ENCODE measurements at regions not wholly inside any gene's neighbourhood (a gene's known extent, or its start where the extent isn't known, plus 50 kb on each side); places are given as distances from the start of the nearest gene placed in this dataset.

DNA sequence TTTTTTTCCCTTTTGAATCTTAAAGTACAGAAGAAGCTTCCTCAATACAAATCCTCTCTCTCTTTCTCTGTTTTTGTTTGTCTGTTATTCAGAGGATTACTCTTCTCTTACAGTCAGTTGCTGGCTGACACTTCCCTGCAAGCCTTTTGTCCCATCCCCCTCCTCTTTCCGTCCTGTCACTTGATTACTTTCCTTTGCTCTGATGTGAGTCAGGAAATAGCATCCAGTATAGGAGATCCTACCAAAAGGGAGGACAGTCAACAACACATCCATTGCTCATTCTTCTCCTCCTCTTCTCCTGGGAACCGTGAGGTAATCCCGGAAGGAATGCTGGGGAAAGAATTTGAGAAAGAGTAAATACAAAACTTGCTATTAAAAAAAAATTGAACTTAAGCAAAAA lies 79.3 kb upstream of the SCN7A start (continued):
- TF ChIP-seq, protein P1, sequence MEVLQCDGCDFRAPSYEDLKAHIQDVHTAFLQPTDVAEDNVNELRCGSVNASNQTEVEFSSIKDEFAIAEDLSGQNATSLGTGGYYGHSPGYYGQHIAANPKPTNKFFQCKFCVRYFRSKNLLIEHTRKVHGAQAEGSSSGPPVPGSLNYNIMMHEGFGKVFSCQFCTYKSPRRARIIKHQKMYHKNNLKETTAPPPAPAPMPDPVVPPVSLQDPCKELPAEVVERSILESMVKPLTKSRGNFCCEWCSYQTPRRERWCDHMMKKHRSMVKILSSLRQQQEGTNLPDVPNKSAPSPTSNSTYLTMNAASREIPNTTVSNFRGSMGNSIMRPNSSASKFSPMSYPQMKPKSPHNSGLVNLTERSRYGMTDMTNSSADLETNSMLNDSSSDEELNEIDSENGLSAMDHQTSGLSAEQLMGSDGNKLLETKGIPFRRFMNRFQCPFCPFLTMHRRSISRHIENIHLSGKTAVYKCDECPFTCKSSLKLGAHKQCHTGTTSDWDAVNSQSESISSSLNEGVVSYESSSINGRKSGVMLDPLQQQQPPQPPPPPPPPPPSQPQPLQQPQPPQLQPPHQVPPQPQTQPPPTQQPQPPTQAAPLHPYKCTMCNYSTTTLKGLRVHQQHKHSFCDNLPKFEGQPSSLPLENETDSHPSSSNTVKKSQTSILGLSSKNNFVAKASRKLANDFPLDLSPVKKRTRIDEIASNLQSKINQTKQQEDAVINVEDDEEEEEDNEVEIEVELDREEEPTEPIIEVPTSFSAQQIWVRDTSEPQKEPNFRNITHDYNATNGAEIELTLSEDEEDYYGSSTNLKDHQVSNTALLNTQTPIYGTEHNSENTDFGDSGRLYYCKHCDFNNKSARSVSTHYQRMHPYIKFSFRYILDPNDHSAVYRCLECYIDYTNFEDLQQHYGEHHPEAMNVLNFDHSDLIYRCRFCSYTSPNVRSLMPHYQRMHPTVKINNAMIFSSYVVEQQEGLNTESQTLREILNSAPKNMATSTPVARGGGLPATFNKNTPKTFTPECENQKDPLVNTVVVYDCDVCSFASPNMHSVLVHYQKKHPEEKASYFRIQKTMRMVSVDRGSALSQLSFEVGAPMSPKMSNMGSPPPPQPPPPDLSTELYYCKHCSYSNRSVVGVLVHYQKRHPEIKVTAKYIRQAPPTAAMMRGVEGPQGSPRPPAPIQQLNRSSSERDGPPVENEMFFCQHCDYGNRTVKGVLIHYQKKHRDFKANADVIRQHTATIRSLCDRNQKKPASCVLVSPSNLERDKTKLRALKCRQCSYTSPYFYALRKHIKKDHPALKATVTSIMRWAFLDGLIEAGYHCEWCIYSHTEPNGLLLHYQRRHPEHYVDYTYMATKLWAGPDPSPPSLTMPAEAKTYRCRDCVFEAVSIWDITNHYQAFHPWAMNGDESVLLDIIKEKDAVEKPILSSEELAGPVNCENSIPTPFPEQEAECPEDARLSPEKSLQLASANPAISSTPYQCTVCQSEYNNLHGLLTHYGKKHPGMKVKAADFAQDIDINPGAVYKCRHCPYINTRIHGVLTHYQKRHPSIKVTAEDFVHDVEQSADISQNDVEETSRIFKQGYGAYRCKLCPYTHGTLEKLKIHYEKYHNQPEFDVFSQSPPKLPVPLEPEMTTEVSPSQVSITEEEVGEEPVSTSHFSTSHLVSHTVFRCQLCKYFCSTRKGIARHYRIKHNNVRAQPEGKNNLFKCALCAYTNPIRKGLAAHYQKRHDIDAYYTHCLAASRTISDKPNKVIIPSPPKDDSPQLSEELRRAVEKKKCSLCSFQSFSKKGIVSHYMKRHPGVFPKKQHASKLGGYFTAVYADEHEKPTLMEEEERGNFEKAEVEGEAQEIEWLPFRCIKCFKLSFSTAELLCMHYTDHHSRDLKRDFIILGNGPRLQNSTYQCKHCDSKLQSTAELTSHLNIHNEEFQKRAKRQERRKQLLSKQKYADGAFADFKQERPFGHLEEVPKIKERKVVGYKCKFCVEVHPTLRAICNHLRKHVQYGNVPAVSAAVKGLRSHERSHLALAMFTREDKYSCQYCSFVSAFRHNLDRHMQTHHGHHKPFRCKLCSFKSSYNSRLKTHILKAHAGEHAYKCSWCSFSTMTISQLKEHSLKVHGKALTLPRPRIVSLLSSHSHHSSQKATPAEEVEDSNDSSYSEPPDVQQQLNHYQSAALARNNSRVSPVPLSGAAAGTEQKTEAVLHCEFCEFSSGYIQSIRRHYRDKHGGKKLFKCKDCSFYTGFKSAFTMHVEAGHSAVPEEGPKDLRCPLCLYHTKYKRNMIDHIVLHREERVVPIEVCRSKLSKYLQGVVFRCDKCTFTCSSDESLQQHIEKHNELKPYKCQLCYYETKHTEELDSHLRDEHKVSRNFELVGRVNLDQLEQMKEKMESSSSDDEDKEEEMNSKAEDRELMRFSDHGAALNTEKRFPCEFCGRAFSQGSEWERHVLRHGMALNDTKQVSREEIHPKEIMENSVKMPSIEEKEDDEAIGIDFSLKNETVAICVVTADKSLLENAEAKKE (CRISPR knock-in tag; IDR thresholded peaks at IDR 0.05): no peak
- no peak for TF ChIP-seq STAT1 (IDR thresholded peaks at IDR 0.05; ENCODE audit: unreplicated experiment)

DNA sequence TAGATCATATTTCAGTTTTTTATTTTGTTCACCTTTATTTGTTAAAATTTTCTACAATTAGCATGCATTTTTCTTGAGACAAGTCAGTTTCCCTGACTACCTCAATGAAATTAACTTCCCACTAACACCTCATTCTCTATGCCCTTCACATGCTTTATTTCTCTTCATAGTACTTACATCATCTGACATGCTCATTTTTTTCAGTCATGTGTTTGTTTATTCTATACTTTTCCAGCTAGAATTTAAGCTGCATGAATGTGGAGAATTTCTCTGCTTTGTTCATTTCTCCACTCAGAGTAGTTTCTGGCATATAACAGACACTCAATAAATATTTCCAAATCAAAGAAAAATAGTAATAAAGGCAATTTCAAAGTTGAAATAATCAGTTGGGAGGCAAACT lies 78.9 kb upstream of the SCN7A start:
- no peaks in the 10 kb centered on the region for H3K27me3 ChIP-seq (ENCODE audit: insufficient read depth)
- ATAC-seq: no peak
- H2AFZ ChIP-seq: no peak overlapping the region
- no peak for TF ChIP-seq ZNF114 (CRISPR knock-in tag; IDR thresholded peaks at IDR 0.05)
- TF ChIP-seq, protein P2, sequence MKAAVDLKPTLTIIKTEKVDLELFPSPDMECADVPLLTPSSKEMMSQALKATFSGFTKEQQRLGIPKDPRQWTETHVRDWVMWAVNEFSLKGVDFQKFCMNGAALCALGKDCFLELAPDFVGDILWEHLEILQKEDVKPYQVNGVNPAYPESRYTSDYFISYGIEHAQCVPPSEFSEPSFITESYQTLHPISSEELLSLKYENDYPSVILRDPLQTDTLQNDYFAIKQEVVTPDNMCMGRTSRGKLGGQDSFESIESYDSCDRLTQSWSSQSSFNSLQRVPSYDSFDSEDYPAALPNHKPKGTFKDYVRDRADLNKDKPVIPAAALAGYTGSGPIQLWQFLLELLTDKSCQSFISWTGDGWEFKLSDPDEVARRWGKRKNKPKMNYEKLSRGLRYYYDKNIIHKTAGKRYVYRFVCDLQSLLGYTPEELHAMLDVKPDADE (IDR thresholded peaks at IDR 0.05): no peak
- TF ChIP-seq EZH2 (IDR thresholded peaks at IDR 0.05; ENCODE audit: low read depth, unreplicated experiment): no peak
- TF ChIP-seq, protein P1 (CRISPR knock-in tag; IDR thresholded peaks at IDR 0.05): no peak
- no peak for TF ChIP-seq EZH2phosphoT487 (IDR thresholded peaks at IDR 0.05; ENCODE audit: unreplicated experiment)

More for the DNA sequence above, 78.9 kb upstream of the SCN7A start:
- Histone ChIP-seq H3F3A (replicated peaks; ENCODE audit: low read depth) (no peaks in the 10 kb centered on the region), H3K36me3 (ENCODE audit: insufficient read depth) (no peaks in the 10 kb centered on the region), H3K4me3 (no peak overlapping the region), H3K4me2 (0 out of 2 replicates have a peak overlapping the region, but pooled peaks have one; percentile 45), H4K20me1 (replicated peaks; ENCODE audit: insufficient read depth) (no peaks in the 10 kb centered on the region), H3K4me1 (ENCODE audit: insufficient read depth) (peaks cover 9% of the 10 kb centered on the region), H3K9me2 (ENCODE audit: insufficient read depth) (no peaks in the 10 kb centered on the region), H3K27ac (ENCODE audit: low read depth) (no peak overlapping the region), H3K79me2 (replicated peaks; ENCODE audit: insufficient read depth) (no peaks in the 10 kb centered on the region)
- DNase-seq (ENCODE audit: low spot score): no peak
- Mint-ChIP-seq H3K4me3 (no peak overlapping the region), H3K27ac (no peak overlapping the region), H3K36me3 (ENCODE audit: low read depth) (no peaks in the 10 kb centered on the region), H3K27me3 (ENCODE audit: insufficient read depth, low read depth, poor library complexity) (no peaks in the 10 kb centered on the region), H3K4me1 (peaks cover 15% of the 10 kb centered on the region; the same call in 2 of the 3 replicates), H3K9me3 (no peaks in the 10 kb centered on the region)

Measured in GM23338 (cell line).